GM21360 (cell line): ENCODE measurements at regions not wholly inside any gene's neighbourhood (a gene's known extent, or its start where the extent isn't known, plus 50 kb on each side); places are given as distances from the start of the nearest gene placed in this dataset.
"Not testable (repeated sequence)": the region's sequence is repeated elsewhere in the genome, so short reads cannot be mapped to it uniquely, and the experiment has no call there.

Experiments used
- ATAC-seq: cut with Tn5 transposase; IDR thresholded peaks from one replicate; pipeline ENCODE4 v1.9.1; 2021; ENCODE audit warnings: mild to moderate bottlenecking, moderate library complexity; ENCODE audit not compliant: unreplicated experiment

DNA sequence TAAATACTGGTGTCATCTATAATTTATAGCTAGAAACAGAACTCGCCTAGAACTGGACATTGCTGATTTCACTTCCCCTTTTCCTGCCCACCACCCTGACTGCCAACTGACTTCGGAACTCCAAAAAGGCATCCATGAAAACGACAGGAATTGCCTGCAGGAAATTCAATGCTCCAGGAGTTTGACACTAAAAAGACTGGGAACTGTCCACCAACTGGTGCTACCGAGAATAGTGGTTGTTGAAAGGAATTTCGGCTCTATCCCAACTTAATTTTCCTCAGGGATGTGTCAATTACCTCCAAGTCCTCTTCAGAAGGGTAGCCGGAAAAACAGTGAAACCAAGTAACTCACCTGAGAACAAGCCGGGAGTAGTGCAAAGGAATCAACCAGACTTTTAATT lies 440.0 kb downstream of the PRELID2 start:
- not testable (repeated sequence) for ATAC-seq

DNA sequence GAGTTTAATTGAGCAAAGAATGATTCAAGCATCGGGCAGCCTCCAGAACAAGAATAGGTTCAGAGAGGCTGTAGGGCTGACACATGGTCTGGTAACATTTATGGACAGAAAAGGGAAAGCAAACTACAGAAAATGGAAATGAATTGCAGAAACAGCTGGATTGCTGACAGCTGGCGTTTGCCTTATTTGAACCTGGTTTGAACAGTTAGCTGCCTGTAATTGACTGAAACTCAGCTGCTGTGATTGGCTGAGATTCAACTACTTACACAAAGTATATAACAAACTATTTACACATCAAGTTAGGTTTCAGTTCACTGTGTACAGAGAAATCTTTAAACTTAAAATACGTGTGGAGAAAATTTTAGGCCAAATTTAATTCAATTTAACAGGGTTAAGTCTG lies 441.7 kb downstream of the PRELID2 start:
- ATAC-seq = no peak

DNA sequence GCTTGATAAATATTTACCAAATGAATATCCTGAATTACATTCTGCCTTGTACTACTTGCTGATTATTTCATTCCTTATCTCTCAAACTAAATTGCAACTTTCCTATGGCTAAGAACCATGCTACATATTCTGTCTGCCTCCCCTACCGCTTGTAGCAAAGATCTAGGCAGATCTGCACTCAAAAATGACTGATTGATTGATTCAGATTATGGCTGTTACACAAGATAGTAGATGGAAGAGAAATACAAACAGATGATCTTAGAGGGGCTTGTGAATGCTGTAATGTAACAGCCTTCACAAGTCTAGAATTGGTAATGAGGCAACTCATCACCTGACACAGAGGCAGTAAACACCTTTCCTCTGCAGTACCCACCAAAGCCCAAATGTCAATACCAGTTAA lies 446.1 kb downstream of the PRELID2 start:
- no peak for ATAC-seq

DNA sequence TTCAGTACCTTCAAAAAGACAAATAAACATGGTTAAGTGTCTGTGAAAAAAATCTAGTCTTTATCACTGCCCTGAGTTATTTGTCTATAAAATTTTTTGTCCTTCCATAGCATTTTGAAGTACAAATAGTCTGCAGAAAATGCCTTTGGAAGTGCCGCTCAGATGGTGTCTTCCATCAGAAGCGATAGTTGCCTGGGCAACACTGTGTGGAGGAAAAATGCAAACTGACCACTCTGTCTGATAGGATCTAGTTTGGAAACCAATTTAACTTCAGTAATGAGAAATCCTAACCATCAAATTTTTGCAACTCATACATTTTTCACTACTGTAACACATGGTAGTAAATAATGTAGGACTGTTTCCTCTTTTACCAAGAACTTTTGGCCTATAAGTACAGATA lies 449.9 kb downstream of the PRELID2 start:
- no peak for ATAC-seq

DNA sequence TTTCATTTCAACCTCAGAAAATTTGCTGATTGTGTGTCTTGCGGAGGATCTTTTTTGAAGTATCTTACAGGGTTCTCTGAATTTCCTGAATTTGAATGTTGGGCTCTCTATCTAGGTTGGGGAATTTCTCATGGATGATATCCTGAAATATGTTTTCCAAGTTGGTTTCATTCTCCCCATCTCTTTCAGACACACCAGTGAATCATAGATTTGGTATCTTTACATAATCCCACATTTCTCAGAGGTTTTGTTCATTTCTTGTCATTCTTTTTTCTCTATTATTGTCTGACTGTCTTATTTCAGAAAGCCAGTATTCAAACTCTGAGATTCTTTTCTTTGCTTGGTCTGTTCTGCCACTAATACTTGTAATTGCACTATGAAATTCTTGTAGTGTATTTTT lies 456.9 kb downstream of the PRELID2 start:
- ATAC-seq = no peak

DNA sequence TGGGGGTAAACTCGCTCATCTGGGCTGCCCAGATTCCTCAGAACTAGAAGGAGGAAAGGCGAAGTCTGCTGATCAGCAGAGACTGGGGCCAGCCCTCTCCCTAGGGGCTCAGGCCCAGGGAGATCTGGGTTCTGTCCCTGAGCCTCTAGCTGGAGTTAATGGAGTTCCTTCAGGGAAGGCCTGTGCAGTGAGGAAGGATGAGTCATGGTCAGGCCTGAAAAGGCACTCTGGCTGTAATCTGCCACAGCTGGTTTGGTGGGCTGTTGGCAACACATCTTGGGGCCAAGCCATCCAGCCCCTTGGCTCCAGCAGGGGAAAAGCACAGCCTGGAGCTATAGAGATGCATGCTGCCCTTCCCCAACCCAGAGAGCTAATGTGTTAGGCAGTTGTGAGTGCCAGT lies 459.6 kb downstream of the PRELID2 start:
- no peak for ATAC-seq

DNA sequence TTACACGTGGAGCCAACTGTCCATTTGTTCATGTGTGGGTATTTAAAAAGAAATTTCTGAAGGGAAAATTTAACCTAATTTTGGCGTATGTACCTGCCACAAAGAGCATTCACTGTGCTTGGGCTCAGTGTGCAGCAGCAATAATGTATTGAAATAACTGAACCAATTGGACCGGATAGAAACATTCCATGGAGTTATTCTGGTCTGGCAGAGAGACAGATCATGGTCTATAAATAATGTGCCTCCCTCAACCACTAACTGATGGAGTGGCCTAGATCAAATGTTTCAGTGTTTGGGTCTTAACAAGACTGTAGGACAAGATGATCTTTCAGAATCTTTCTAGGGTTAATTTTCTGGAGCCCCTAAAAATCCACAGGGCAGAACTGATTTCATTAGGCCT lies 469.7 kb downstream of the PRELID2 start:
- no peak for ATAC-seq

DNA sequence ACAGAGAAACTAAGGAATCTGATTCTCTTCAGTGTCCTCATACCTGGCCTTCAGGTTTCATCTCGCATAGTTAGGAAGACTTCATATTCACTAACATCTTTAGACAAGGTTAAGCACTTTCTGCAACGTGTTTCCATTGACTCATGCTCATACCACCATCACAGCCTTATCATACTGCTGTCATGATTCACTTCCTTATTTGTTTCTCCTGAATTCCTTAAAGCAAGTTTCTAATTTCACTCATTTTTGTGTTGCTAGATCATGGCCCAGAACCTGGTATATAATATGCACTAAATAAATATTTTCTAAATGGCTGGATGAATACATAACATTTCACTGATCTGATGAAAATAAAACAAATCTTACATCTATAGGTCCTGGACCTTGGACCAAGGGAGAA lies 472.9 kb downstream of the PRELID2 start:
- no peak for ATAC-seq

DNA sequence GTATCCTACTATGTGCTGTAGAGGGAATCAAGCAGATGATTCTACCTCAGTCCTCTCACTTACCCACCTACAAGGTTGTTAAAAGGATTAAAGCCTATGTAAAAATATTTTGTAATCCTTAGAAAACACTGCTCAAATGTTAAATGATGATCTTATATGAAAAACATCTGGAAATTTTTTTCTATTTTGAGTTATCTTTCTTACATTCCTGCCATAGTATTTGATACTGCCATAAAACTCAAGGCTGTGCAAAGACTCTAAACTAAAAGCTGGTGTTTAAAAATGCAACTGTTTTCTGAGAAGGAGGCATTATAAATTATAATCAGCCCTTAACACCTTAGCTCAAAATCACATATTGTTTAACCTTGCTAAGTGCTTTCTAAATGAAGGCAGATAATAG lies 474.2 kb downstream of the PRELID2 start:
- no peak for ATAC-seq

DNA sequence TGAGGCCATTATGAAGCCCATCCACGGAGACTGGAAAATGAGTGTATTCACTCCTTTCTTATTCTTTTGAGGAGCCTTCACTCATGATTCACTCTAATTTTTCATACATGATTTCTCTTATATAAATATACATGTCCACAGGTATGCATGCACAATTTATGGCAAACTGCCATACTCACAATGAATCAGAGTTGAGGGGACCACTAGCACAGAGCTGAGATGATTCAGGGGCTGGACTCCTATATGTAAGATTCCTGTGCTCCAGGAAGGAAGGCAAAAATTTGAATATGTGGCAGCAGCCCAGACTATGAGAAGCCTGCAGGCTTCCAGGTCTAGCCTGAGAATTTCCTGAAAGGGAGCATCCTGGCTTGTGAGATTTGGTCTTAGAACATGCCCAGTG lies 484.6 kb downstream of the PRELID2 start:
- no peak for ATAC-seq

DNA sequence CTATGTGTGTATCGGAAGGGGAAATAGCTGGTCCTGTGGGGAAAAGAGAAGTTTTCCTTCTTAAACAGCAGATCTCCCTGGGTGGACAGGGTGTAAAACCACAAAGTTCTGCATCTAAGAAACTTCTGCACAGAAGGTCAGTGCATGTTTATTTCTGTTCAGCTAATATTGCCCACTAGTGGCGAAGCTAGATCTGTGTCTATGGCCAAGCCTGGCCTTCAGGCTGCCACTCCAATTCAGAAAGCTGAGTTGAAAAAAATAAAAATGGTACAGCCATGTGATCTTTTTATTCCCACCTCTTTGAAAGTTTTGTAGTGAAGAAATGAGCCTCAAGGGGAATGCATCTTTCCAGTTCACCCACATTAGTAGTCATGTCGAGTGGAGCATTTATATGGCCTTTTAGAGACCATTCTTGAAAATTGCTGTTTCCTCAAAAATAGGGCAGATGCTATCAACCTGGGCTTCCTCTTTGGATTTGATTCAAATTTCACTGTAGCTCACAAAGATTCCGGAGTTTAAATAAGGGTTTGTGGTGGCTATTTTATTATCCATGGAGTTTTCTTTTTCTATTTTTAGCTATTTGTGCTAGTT lies 488.0 kb downstream of the PRELID2 start:
- peak; percentile 55 for ATAC-seq

DNA sequence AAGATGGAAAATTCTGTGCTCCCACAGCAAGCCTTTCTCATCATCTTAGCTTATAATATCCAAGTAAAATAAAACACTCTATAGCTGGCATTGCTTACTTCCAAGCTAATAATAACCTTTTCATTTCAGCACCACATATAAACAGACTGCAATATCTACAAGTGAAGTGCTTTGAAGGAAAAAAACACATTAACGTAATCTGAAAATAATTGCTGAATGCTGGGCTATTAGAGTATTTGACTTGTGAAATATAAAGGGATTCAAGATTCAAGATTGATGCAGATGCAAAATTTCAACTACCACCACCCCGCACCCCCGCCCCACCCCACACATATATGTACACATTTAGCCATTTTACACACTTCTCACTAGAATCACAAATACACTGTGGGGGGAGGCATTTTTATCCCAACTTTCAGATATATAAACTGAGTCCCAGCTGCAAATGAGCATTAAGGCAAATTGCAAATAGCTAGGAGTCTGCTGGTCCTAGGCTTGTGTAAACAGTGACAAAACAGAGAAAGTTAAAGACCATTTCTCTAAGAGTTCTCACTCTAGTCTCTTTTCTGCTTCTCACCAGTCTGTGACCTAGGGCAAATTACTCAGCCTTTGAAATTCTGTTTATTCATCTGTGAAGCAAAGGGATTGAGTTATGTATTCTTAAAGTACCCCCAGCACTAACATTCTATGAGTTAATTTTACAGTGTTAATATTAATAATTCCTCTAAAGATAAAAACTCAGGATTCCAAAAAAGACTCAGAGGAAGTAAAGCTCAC lies 489.4 kb downstream of the PRELID2 start:
- no peak for ATAC-seq

DNA sequence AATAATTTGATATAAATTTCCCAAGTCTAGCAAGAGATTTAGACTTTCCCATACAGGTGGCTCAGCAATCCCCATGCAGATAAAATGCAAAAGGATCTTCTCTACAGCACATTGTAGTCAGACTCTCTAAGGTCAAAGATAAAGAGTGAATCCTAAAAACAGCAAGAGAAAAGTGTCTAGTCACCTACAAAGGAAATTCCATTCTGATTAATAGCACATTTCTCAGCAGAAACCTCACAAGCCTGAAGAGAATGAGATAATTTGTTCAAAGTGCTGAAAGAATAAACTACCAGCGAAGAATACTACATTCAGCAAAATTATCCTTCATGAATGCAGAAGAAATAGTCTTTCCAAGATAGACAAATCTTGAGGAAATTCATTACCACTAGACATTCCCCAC lies 493.3 kb downstream of the PRELID2 start:
- no peak for ATAC-seq

DNA sequence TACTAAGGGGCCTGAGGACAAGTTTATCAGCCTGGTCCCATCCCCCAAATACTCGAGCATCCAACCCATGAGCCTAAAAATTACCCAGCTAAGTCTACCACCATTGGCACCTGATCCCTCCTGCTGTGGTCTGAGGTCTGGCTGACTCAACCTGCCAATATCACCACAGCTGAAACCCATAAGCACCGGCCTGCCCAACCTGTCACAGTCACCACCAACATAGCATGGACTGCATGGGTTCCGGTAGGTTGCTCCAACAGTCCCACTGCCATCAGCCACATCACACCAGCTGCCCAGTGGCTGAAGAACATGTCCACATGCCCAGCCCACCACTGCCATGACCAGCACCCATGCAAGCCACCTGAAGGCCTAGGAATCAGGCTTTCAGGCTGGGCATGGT lies 495.0 kb downstream of the PRELID2 start:
- no peak for ATAC-seq

DNA sequence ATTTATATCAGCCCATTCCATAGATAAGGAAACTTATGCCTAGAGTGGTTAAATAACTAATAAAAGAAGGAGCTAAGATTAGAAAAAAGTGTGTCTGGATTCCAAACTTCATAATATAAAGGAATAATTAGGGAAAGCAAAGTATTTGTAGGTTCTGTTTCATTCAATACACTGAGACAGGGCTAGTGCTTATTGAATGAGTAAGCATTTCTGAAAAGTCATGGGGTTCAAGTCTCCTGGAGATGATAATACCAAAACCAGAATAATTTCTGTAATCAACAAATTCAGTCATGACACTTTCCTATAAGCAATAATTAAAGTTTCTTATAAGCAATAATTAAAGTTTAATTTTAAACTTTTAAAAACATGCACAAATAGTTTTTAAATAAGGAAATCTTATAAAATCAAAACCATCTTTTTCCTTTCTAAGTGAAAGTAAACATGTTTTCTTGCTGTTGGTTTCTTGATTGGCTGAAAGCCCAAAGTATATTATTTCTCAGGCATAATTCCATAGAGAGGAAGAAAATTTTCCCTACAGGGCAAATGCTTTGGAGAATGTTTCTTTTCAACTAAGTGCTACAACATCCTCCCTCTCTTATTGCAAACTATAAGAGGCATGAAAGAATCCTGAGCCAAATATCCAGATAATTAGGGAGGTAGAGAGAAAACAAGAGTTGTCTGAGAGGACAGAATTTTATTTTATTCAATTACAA lies 510.2 kb downstream of the PRELID2 start:
- ATAC-seq = no peak

DNA sequence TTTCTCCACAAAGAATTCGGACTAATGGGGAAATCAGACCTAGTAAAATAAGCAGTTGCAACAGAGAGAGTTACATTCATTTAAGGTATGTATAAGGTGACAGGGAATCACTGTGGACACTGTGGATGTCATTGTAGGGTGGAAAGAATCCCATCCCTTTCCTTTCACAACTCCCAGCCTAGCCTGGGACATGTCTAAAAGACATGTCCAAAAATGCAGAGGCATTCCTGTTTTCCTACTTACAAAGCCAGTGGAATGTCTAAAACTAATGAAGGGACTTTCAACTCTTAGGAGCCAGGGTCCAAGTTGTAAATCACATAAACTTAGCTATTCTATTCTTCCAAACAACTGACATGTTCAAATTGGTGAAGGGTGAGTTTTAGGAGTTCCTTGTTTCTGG lies 511.0 kb downstream of the PRELID2 start:
- no peak for ATAC-seq

DNA sequence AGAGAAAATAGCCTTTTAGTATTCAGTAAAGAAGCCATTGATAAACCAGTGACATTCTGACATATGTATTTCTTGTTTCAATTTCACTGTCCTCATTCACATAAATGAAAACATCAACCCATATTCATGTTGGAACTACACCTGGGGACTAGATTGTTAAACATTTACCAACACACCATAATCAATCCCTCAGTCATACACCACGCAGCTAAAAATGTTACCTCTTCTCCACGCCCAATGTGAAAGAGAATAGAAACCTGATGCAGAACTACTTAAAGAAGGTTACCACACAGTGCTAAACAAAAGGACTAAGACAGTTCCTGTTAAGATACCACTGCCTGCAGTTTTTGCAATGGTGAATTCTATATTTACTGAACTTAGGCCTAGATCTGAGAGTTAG lies 518.9 kb downstream of the PRELID2 start:
- no peak for ATAC-seq

DNA sequence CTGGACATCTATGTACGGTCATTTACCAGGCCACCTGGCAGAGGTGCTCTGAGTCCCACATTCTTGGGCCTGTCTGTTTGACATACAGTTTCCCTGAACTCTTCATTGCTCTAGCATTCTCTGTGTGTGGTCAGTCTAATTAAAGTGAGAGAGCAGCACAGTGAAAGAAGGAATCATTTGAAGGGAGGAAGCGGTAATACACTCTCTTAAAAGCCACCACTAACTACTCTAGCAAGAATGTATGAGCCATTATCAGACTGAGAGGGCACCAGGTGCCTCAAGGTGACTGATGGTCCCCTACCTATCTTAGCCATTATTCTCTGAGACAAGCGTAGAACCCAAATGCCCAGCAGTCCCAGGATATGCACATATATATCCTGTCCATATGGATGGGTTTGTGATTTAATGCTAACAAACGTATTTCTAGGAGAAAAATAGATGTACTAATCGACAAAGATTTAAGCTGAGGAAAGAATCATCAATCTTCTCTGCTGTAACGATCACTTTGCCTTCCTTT lies 527.2 kb downstream of the PRELID2 start:
- ATAC-seq = no peak

DNA sequence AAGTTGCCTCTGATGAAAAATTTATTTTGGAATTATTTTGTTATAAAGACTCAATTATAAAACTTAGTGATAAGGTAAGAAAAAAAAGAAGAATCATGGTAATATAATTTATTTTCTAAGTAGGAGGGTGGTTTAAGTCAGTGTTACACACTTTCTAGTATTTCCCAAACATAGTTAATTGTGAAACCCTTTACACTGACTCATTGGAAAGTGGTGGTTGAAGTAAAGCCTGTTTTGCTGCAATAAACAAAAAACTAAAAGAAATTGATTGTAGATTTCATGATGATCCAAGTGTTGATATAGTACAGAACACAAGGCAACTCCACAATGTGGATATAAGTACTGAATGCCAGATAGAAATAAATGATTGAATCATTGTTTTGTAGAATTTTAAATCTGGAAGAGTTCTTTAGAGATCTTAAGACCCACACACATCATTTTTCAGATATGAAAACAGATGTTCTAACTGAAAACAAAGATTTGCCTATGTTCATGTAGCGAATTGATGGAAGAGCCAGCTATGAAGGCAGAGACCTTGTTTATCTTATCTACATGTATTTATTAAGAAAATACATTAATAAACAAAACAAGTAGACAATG lies 539.8 kb downstream of the PRELID2 start:
- ATAC-seq = no peak

DNA sequence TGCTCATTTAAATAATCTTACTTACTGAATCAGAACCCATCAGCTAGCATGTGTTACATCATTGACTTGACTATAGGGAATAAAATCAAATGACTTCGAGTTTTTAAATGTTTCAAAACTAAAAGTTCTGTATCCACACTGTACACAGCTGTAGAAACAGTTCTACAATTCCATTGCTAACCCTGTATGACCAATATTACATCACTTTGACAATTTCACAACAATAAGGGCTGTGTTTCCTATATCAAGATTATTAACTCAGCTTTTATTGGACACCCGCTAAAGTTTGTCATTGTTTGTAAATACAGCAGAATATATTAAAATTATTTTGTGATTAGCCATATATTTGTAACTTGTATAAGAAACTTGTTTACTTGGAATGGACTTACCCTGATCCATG lies 540.8 kb downstream of the PRELID2 start:
- ATAC-seq = no peak

DNA sequence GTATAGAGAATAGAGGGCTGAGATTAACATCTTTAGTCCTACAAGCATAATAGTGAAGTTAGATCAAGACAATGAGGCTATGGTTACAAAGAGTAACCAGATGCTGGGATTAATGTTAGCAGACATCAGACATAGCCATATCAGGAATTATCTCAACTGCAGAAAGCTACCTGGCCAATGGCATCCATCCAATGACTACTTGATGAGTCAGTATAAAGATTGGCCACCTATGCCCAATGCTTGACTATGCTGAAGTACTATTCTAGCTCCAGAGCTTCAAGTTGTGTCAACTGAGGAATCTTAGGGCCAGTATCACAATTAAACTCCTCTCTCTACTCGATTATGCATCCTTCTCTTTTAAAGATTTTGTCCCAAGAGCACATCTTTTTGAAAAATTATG lies 541.4 kb downstream of the PRELID2 start:
- ATAC-seq = no peak

DNA sequence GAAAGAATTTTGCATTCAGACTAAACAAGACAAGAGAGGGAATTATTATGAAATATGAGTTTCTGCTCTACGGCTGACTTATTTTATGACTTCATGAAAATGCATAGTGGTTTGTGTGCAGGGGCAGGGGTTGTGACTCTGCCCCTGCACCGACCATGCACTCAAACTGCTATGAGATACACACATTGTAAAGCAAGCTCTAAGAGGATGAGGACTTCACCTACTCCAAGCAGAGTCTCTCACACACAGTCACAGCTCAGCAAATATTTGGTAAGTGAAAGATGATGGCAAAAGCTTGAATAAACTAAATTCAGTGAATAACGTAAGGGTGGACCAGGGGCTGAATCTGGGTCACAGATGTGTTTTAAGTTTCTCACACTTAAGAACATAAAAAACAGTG lies 542.9 kb downstream of the PRELID2 start:
- no peak for ATAC-seq
